GM18870 (cell line): ENCODE measurements at regions not wholly inside any gene's neighbourhood (a gene's known extent, or its start where the extent isn't known, plus 50 kb on each side); places are given as distances from the start of the nearest gene placed in this dataset.
"Not testable (repeated sequence)": the region's sequence is repeated elsewhere in the genome, so short reads cannot be mapped to it uniquely, and the experiment has no call there.

Experiments
- ATAC-seq: cut with Tn5 transposase; IDR thresholded peaks from one replicate; pipeline ENCODE4 v1.9.1; 2021; ENCODE audit warnings: moderate library complexity; ENCODE audit not compliant: unreplicated experiment

- ATAC-seq: no peak
Measured at GRCh38 chrX:117689956-117690355, 426.7 kb downstream of the KLHL13 start.

GRCh38 chrX:117680286-117680685 is 436.3 kb downstream of the KLHL13 start:
- ATAC-seq: no peak

GRCh38 chrX:117653396-117653795 is 463.2 kb downstream of the KLHL13 start:
- no peak for ATAC-seq

- no peak for ATAC-seq
Measured at GRCh38 chrX:117645639-117646038, 471.0 kb downstream of the KLHL13 start.

DNA sequence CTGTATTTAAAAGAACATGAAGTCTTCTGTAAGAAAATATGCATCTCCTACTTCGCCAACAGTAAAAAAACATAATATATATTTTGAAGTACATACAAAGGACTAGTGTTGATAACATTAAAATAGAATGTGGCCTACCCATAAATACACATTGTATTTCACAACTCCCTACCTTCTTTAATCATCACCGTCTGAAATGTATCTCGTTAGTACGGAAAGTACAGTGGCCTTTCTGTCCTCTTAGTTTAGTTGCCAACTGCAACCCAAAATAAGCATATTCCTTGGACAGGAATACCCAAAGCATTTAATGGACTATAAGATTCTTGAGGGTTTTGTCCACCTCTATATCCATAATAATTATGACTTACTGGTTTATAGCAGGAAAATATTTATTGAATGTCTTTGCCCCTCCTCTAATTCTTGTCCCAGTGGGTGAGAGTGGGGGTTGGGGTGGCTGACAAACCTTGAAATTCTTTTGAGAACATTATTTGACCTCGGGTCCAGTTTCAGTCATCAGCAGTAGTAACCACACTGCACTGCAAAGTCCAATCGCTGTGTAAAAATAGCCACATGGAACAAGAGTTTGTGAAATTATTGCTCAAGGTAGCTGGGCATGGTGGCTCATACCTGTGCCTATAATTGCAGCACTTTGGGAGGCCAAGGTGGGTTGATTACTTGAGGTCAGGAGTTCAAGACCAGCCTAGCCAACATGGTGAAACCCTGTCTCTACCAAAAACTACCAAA is 474.5 kb downstream of the KLHL13 start:
- no peak for ATAC-seq

DNA sequence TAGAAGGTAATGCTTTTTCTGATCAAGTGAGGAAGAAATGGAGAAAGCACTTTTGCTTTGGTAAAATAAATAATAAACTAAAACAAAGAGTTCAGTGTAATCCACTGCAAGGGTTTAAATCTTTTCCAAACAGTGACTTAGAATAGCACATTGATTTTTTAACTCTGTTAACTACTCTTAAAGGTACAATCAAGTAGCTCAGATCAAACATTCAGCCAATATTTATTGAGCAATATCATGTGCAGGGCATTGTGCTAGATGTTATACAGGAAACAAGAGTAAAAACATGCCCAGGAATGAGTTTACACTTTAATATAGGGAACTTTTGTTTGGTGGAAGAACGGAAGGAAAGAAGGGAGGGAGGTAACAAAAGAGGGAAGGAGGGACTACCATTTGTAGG is 479.8 kb downstream of the KLHL13 start:
- ATAC-seq: no peak

GRCh38 chrX:117633277-117633676 is 483.3 kb downstream of the KLHL13 start:
- ATAC-seq: no peak

- ATAC-seq: no peak
Measured at GRCh38 chrX:117628381-117628780, 488.2 kb downstream of the KLHL13 start.

DNA sequence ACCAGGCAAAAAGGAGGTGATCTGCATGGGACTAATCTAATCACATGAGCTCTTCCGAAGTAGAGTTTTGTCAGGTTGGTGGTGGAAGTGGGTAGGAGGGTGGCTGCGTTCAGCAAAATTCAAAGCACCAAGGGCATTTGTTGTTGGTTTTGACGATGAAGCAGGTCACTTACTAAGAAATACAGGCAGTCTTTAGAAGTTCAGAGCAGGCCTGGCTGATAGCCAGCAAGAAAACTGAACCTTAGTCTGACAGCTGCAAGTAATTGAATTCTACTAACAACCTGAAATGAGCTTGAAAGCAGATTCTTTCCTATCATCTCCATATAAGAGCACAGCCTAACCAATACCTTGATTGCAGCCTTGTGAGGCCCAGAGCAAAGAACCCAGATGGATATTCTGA is 505.8 kb downstream of the KLHL13 start:
- ATAC-seq: no peak

- no peak for ATAC-seq
Measured at GRCh38 chrX:117610049-117610448, 506.6 kb downstream of the KLHL13 start.

GRCh38 chrX:117607561-117607960 is 509.0 kb downstream of the KLHL13 start:
- ATAC-seq: no peak

GRCh38 chrX:117606101-117606500 is 510.5 kb downstream of the KLHL13 start:
- ATAC-seq: not testable (repeated sequence)

DNA sequence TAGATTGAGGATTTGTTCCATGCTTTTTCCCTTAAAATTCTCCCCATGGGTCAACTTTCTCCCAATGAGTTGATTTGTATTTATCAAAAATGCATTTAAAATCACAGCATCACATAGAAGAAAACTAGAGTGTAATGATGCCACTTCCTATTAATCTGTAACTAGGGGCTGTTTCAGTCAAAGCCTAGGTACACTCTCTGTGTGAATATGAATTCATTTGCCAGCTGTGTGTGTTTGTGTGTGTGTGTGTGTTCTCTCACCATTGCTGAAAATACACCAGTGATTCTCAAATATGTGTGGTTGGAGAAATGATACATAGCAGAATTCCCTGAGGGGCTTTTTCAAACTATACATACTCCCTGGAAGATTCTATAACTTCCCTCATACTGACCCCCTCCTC is 546.5 kb downstream of the KLHL13 start:
- ATAC-seq: no peak

GRCh38 chrX:117568238-117568637 is 548.4 kb downstream of the KLHL13 start:
- no peak for ATAC-seq

- ATAC-seq: no peak
Measured at GRCh38 chrX:117543885-117544284, 572.7 kb downstream of the KLHL13 start.

DNA sequence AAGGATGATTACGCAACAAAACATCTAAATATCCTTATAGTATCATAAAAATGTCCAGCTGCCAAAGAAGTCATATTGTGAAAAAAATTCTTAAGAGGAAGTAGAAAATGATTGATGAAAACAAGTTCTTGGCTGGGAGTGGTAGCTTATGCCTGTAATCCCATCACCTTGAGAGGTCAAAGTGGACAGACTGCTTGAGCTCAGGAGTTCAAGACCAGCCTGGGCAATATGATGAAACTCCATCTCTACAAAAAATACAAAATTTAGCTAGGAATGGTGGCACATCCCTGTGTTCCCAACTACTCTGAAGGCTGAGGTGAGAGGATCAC is 577.6 kb downstream of the KLHL13 start:
- no peak for ATAC-seq

GRCh38 chrX:117538178-117539089 is 578.2 kb downstream of the KLHL13 start:
- ATAC-seq: no peak

GRCh38 chrX:117532339-117532738 is 584.3 kb downstream of the KLHL13 start:
- ATAC-seq: no peak

- no peak for ATAC-seq
Measured at GRCh38 chrX:117522725-117523700, 593.6 kb downstream of the KLHL13 start.

DNA sequence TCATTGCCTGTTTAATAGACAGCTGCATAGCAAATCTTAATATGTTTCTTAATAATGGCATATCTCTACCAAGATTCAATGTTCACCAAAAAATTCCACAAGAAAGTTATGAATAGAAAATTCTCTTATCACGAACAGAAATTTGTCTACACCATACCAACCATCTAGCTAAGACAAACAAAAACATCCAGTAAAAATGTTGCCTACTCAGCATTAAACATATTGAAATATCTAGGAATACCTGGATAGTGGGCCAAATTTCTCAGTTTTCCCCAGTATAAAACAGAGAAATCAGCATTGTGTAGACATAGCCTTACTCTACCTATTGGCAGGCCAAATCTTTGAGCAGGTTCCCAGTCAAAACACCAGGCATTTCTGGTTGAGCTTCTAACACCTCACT is 598.6 kb downstream of the KLHL13 start:
- no peak for ATAC-seq

- ATAC-seq: no peak
Measured at GRCh38 chrX:117511379-117511778, 605.2 kb downstream of the KLHL13 start.
